HCT116 (cell line): ENCODE measurements at regions not wholly inside any gene's neighbourhood (a gene's known extent, or its start where the extent isn't known, plus 50 kb on each side); places are given as distances from the start of the nearest gene placed in this dataset.

ENCODE experiments used
- ATAC-seq: fragments of 200-7000 bp; cut with Tn5 transposase; 2 replicates; pipeline ENCODE4 v1.9.1; 2020; ENCODE audit warnings: mild to moderate bottlenecking, moderate library complexity
- BruUV-seq: library from RNA; stranded (reverse); fragments of 400-500 nt; replicated peaks from 2 replicates; lab custom pipeline; 2021; lab: Mats Ljungman, UMichigan
- CTCF ChIA-PET: fragments of 300-600 bp; sonication (Branson Sonifier 250); formaldehyde crosslinking; loops from one replicate; lab custom pipeline; 2021; ENCODE audit warnings: antibody characterized with exemption; lab: Charles Lee
- POLR2A ChIA-PET: fragments of 300-600, 350-600 bp; sonication (Branson Sonifier 250); formaldehyde crosslinking; loops from one replicate; lab custom pipeline; 2021; ENCODE audit warnings: antibody characterized with exemption; lab: Charles Lee
- RAD21 ChIA-PET, 2 experiments: fragments of 300-600 bp; sonication (Branson Sonifier 250); formaldehyde crosslinking; loops; one replicate each; lab custom pipeline; 2023; ENCODE audit warnings: low total read pairs in 2 of 2; ENCODE audit not compliant: uncharacterized antibody in 2 of 2, unreplicated experiment in 2 of 2, low non-redundant PET in 1 of 2; lab: Charles Lee
- DNase-seq: peaks from one replicate; pipeline ENCODE4 v3.0.0-alpha.2; 2010; ENCODE audit warnings: low read depth, low spot score
- H2AFZ ChIP-seq: fragments of 200-600 bp; shearing (Covaris generic), sonication (generic); 2 replicates; pipeline ENCODE4 v1.6.1; 2017; ENCODE audit warnings: low read depth, mixed run types, mixed read lengths, antibody characterized with exemption, low read length; ENCODE audit not compliant: poor library complexity, severe bottlenecking
- H3K27ac ChIP-seq: 2 replicates; pipeline ENCODE4 v1.5.1; 2012; ENCODE audit warnings: low read depth, low read length
- H3K27me3 ChIP-seq: fragments of 200-600 bp; sonication (generic); 2 replicates; pipeline ENCODE4 v1.6.1; 2016; ENCODE audit warnings: mixed run types, low read length, mixed read lengths; ENCODE audit not compliant: insufficient read depth
- H3K36me3 ChIP-seq, 2 experiments: fragments of 200-500 bp in 1 of 2; fragments of 200-600 bp in 1 of 2; sonication (Bioruptor generic) in 1 of 2; sonication (generic) in 1 of 2; 2 replicates each; pipeline versions ENCODE4 v1.5.1 to v1.6.1; 2014 to 2016; ENCODE audit warnings: low read length in 2 of 2, inconsistent platforms in 1 of 2, mixed read lengths in 1 of 2, mixed run types in 1 of 2; ENCODE audit not compliant: insufficient read depth in 2 of 2, control insufficient read depth in 1 of 2
- H3K4me1 ChIP-seq, 2 experiments: fragments of 200-600 bp in 1 of 2; sonication (generic) in 1 of 2; 2 replicates each; pipeline versions ENCODE4 v1.5.1 to v1.6.1; 2012 to 2017; ENCODE audit warnings: low read length in 2 of 2, inconsistent platforms in 1 of 2, mild to moderate bottlenecking in 1 of 2, mixed read lengths in 1 of 2, mixed run types in 1 of 2, moderate library complexity in 1 of 2; ENCODE audit not compliant: insufficient read depth in 2 of 2, control insufficient read depth in 1 of 2
- H3K4me2 ChIP-seq: fragments of 200-600 bp; sonication (generic); 2 replicates; pipeline ENCODE4 v1.6.1; 2017; ENCODE audit warnings: mixed run types, low read length, mixed read lengths
- H3K4me3 ChIP-seq, 2 experiments: fragments of 200-600 bp in 1 of 2; sonication (generic) in 1 of 2; replicated peaks in 1 of 2; 2 replicates each; pipeline ENCODE4 v1.5.1; 2011 to 2016; ENCODE audit warnings: low read length in 2 of 2, control low read depth in 1 of 2, low read depth in 1 of 2, mild to moderate bottlenecking in 1 of 2, mixed read lengths in 1 of 2, mixed run types in 1 of 2
- H3K79me2 ChIP-seq: fragments of 200-600 bp; sonication (generic); 2 replicates; pipeline ENCODE4 v1.6.1; 2017; ENCODE audit warnings: mild to moderate bottlenecking, mixed run types, low read length, moderate library complexity, mixed read lengths; ENCODE audit not compliant: insufficient read depth
- H3K9ac ChIP-seq: fragments of 200-600 bp; sonication (generic); 2 replicates; pipeline ENCODE4 v1.6.1; 2016; ENCODE audit warnings: low read length, mixed read lengths
- H3K9me2 ChIP-seq: fragments of 200-600 bp; sonication (generic), shearing (Covaris generic); 2 replicates; pipeline ENCODE4 v1.6.1; 2017; ENCODE audit warnings: mixed run types, mild to moderate bottlenecking, moderate library complexity; ENCODE audit not compliant: insufficient read depth
- H3K9me3 ChIP-seq, 2 experiments: fragments of 200-500 bp in 1 of 2; fragments of 200-600 bp in 1 of 2; sonication (Bioruptor generic) in 1 of 2; sonication (generic) in 1 of 2; 2 replicates each; pipeline ENCODE4 v1.6.1; 2014 to 2017; ENCODE audit warnings: low read length in 2 of 2, mixed read lengths in 2 of 2, inconsistent platforms in 1 of 2, low read depth in 1 of 2, mild to moderate bottlenecking in 1 of 2, mixed run types in 1 of 2, moderate library complexity in 1 of 2; ENCODE audit not compliant: control insufficient read depth in 1 of 2, insufficient read depth in 1 of 2
- H4K20me1 ChIP-seq: fragments of 200-600 bp; sonication (generic), shearing (Covaris generic); 2 replicates; pipeline ENCODE4 v1.6.1; 2017; ENCODE audit warnings: mixed run types, mild to moderate bottlenecking, moderate library complexity; ENCODE audit not compliant: insufficient read depth
- ELF1 ChIP-seq: IDR thresholded peaks from 2 replicates; pipeline ENCODE4 v1.6.1; 2012; ENCODE audit warnings: low read depth, borderline replicate concordance
- EZH2 ChIP-seq: fragments of 200-600 bp; sonication (generic); IDR thresholded peaks from 2 replicates; pipeline ENCODE4 v1.6.1; 2017; ENCODE audit warnings: antibody characterized with exemption, mixed run types
- JUND ChIP-seq: IDR thresholded peaks from 2 replicates; pipeline ENCODE4 v1.6.1; 2012
- POLR2A ChIP-seq: IDR thresholded peaks from 2 replicates; pipeline ENCODE4 v1.7.0; 2011; ENCODE audit warnings: borderline replicate concordance; ENCODE audit not compliant: insufficient read depth, insufficient read length; ENCODE audit errors: extremely low read depth
- POLR2AphosphoS5 ChIP-seq: IDR thresholded peaks from 2 replicates; pipeline ENCODE4 v1.6.1; 2011; ENCODE audit warnings: mild to moderate bottlenecking, low read depth, low read length, moderate library complexity
- SIN3A ChIP-seq: IDR thresholded peaks from 2 replicates; pipeline ENCODE4 v1.6.1; 2012; ENCODE audit warnings: low read depth
- SRF ChIP-seq: IDR thresholded peaks from 2 replicates; pipeline ENCODE4 v1.6.1; 2012; ENCODE audit warnings: low read depth
- YY1 ChIP-seq: IDR thresholded peaks from 2 replicates; pipeline ENCODE4 v1.6.1; 2011; ENCODE audit warnings: low read length, low read depth, moderate library complexity, mild to moderate bottlenecking; ENCODE audit not compliant: insufficient replicate concordance; ENCODE audit errors: extremely low read depth
- ZFX ChIP-seq: fragments of 450-650 bp; IDR thresholded peaks from 2 replicates; pipeline ENCODE4 v1.6.1; 2017
- ZNF274 ChIP-seq: fragments of 200-500 bp; sonication (Bioruptor generic); IDR thresholded peaks from 2 replicates; pipeline ENCODE4 v1.6.1; 2014; ENCODE audit warnings: mild to moderate bottlenecking, low read depth, low read length, inconsistent platforms
- intact Hi-C: fragments of 100-400 bp; cut with micrococcal nuclease; formaldehyde crosslinking; loops from 2 replicates; pipeline ENCODE4 v1.10.0; 2022
- TF ChIP-seq, protein P1 (sequence below): IDR thresholded peaks from 2 replicates; pipeline ENCODE4 v1.6.1; 2012
- TF ChIP-seq, protein P2 (sequence below): IDR thresholded peaks from 2 replicates; pipeline ENCODE4 v1.6.1; 2011; ENCODE audit warnings: mild to moderate bottlenecking, low read length, moderate library complexity; ENCODE audit not compliant: insufficient replicate concordance; ENCODE audit errors: extremely low read depth
- TF ChIP-seq, protein P3 (sequence below): IDR thresholded peaks from 2 replicates; pipeline ENCODE4 v1.6.1; 2012
- TF ChIP-seq, protein P4 (sequence below), 3 experiments: fragments of 200-600 bp in 1 of 3; sonication (generic) in 1 of 3; IDR thresholded peaks in 2 of 3; conservative IDR thresholded peaks in 1 of 3; 2 replicates each; pipeline ENCODE4 v1.5.1; 2012 to 2017; ENCODE audit warnings: low read depth in 2 of 3, low read length in 2 of 3, antibody characterized with exemption in 1 of 3, borderline replicate concordance in 1 of 3, control low read depth in 1 of 3, mild to moderate bottlenecking in 1 of 3, mixed read lengths in 1 of 3, mixed run types in 1 of 3, moderate library complexity in 1 of 3; ENCODE audit not compliant: insufficient read depth in 1 of 3

DNA sequence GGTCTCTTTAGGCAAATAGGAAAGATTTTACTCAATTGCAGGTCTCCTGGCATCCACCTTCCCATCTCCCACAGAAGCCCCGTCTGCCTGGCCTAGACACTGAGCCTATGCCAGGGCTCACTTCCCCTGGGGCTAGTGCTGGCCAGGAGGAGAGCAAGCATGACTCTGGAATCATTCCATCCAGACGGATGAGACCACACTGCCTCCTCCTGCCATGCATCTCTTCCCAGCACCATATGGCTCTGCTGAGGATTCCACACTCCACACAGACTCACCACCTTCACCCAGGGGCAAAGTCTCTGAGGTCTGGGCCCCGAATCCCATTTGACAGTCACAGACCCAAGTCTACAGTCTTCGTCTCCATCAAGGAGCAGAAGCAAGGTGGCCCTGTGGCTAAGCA lies 346.5 kb downstream of the C16orf95 start:
- Histone ChIP-seq H3K4me3 (no peak overlapping the region), H3K36me3 (no peaks in the 10 kb centered on the region), H3K27me3 (peaks cover 13% of the 10 kb centered on the region; the same call in 1 of the 2 replicates), H3K9me2 (no peaks in the 10 kb centered on the region), H4K20me1 (no peaks in the 10 kb centered on the region), H3K9ac (no peak overlapping the region), H3K9me3 (no peaks in the 10 kb centered on the region), H3K27ac (no peak overlapping the region)
- RAD21 ChIA-PET, result no interaction called here
- no peak for DNase-seq
- POLR2A ChIA-PET, result no interaction called here
- no peak for TF ChIP-seq POLR2AphosphoS5
- no peak for TF ChIP-seq JUND
- no peak for TF ChIP-seq ELF1
- no peak for TF ChIP-seq YY1
- TF ChIP-seq ZFX, result no peak
- no peak for TF ChIP-seq SIN3A
- TF ChIP-seq ZNF274, result no peak
- no peak for TF ChIP-seq POLR2A
- TF ChIP-seq, protein P1, sequence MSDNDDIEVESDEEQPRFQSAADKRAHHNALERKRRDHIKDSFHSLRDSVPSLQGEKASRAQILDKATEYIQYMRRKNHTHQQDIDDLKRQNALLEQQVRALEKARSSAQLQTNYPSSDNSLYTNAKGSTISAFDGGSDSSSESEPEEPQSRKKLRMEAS, result no peak
- no peak for TF ChIP-seq SRF
- TF ChIP-seq, protein P2, sequence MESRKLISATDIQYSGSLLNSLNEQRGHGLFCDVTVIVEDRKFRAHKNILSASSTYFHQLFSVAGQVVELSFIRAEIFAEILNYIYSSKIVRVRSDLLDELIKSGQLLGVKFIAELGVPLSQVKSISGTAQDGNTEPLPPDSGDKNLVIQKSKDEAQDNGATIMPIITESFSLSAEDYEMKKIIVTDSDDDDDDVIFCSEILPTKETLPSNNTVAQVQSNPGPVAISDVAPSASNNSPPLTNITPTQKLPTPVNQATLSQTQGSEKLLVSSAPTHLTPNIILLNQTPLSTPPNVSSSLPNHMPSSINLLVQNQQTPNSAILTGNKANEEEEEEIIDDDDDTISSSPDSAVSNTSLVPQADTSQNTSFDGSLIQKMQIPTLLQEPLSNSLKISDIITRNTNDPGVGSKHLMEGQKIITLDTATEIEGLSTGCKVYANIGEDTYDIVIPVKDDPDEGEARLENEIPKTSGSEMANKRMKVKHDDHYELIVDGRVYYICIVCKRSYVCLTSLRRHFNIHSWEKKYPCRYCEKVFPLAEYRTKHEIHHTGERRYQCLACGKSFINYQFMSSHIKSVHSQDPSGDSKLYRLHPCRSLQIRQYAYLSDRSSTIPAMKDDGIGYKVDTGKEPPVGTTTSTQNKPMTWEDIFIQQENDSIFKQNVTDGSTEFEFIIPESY, result no peak
- TF ChIP-seq, protein P3, sequence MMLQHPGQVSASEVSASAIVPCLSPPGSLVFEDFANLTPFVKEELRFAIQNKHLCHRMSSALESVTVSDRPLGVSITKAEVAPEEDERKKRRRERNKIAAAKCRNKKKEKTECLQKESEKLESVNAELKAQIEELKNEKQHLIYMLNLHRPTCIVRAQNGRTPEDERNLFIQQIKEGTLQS, result no peak
- TF ChIP-seq EZH2, result no peak
- TF ChIP-seq, protein P4, sequence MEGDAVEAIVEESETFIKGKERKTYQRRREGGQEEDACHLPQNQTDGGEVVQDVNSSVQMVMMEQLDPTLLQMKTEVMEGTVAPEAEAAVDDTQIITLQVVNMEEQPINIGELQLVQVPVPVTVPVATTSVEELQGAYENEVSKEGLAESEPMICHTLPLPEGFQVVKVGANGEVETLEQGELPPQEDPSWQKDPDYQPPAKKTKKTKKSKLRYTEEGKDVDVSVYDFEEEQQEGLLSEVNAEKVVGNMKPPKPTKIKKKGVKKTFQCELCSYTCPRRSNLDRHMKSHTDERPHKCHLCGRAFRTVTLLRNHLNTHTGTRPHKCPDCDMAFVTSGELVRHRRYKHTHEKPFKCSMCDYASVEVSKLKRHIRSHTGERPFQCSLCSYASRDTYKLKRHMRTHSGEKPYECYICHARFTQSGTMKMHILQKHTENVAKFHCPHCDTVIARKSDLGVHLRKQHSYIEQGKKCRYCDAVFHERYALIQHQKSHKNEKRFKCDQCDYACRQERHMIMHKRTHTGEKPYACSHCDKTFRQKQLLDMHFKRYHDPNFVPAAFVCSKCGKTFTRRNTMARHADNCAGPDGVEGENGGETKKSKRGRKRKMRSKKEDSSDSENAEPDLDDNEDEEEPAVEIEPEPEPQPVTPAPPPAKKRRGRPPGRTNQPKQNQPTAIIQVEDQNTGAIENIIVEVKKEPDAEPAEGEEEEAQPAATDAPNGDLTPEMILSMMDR (IDR thresholded peaks at IDR 0.05 in 2 of 3, conservative IDR thresholded peaks at IDR 0.05 in 1 of 3; ENCODE audit: borderline replicate concordance in 1 of 3, insufficient read depth in 1 of 3, low read depth in 2 of 3, low read length in 2 of 3), result no peak
- TF ChIP-seq, all 23 proteins: peak for 0
- intact Hi-C loops, result no loop called here
- no peaks in the 10 kb centered on the region for H3K79me2 ChIP-seq
- CTCF ChIA-PET, result no interaction called here
- BruUV-seq, result no TSS peak
- peaks cover 0 to 5% of the 10 kb centered on the region in 2 experiments; a peak in 2 of 4 replicates for H3K4me1 ChIP-seq
- no peak for ATAC-seq
- H2AFZ ChIP-seq, result no peak overlapping the region
- H3K4me2 ChIP-seq, result no peak overlapping the region
